Neutrophil (primary cell): ENCODE measurements at regions not wholly inside any gene's neighbourhood (a gene's known extent, or its start where the extent isn't known, plus 50 kb on each side); places are given as distances from the start of the nearest gene placed in this dataset.

ENCODE experiments used
- H3K27ac ChIP-seq: fragments of 200-600 bp; sonication (generic); 2 replicates; pipeline ENCODE4 v1.5.1; 2016; ENCODE audit warnings: mild to moderate bottlenecking, moderate library complexity
- H3K27me3 ChIP-seq: fragments of 200-600 bp; sonication (generic); 2 replicates; pipeline ENCODE4 v1.6.0; 2016; ENCODE audit warnings: mild to moderate bottlenecking
- H3K36me3 ChIP-seq: fragments of 200-600 bp; sonication (generic); 2 replicates; pipeline ENCODE4 v1.5.1; 2017
- H3K4me1 ChIP-seq, 2 experiments: fragments of 200-600 bp in 1 of 2; sonication (generic) in 1 of 2; 1 replicate in 1 of 2; 2 replicates in 1 of 2; pipeline versions ENCODE4 v1.5.1 to v1.6.1; 2013 to 2016; ENCODE audit warnings: low read depth in 1 of 2, low read length in 1 of 2, mild to moderate bottlenecking in 1 of 2, moderate library complexity in 1 of 2; ENCODE audit not compliant: control insufficient read depth in 1 of 2, insufficient read depth in 1 of 2
- H3K4me3 ChIP-seq, 2 experiments: fragments of 200-600 bp in 1 of 2; sonication (generic) in 1 of 2; 1 replicate in 1 of 2; 2 replicates in 1 of 2; pipeline ENCODE4 v1.5.1; 2013 to 2016; ENCODE audit warnings: low read depth in 1 of 2, low read length in 1 of 2, mild to moderate bottlenecking in 1 of 2, moderate library complexity in 1 of 2
- H3K9me3 ChIP-seq: fragments of 200-600 bp; sonication (generic); 2 replicates; pipeline ENCODE4 v1.5.1; 2016
- CTCF ChIP-seq: fragments of 200-600 bp; sonication (generic); IDR thresholded peaks from 2 replicates; pipeline ENCODE4 v1.5.1; 2016; ENCODE audit warnings: antibody characterized with exemption

GRCh38 chr2:236753606-236754270 is 184.1 kb downstream of the ACKR3 start:
- TF ChIP-seq CTCF: no peak
- Histone ChIP-seq H3K4me3 (no peak overlapping the region), H3K27me3 (no peaks in the 10 kb centered on the region), H3K4me1 (peaks cover 8 to 16% of the 10 kb centered on the region in 2 experiments), H3K27ac (no peak overlapping the region), H3K36me3 (no peaks in the 10 kb centered on the region), H3K9me3 (no peaks in the 10 kb centered on the region)

- Histone ChIP-seq H3K27me3 (no peaks in the 10 kb centered on the region), H3K4me1 (peaks cover under 1 to 10% of the 10 kb centered on the region in 2 experiments), H3K4me3 (no peak overlapping the region), H3K36me3 (no peaks in the 10 kb centered on the region), H3K27ac (no peak overlapping the region), H3K9me3 (no peaks in the 10 kb centered on the region)
- TF ChIP-seq CTCF: no peak
These were observed 184.8 kb downstream of the ACKR3 start for GRCh38 chr2:236754271-236754944.

- Histone ChIP-seq H3K36me3 (no peaks in the 10 kb centered on the region), H3K4me1 (peaks cover 0 to under 1% of the 10 kb centered on the region in 2 experiments), H3K4me3 (no peak overlapping the region), H3K27me3 (no peaks in the 10 kb centered on the region), H3K27ac (no peak overlapping the region), H3K9me3 (no peaks in the 10 kb centered on the region)
- TF ChIP-seq CTCF: no peak
These were observed 185.7 kb downstream of the ACKR3 start for GRCh38 chr2:236755278-236755840.

GRCh38 chr2:236758406-236758805 is 188.8 kb downstream of the ACKR3 start:
- no peak for TF ChIP-seq CTCF
- Histone ChIP-seq H3K27me3 (peaks cover 8% of the 10 kb centered on the region), H3K27ac (no peak overlapping the region), H3K4me1 (no peaks in the 10 kb centered on the region), H3K4me3 (no peak overlapping the region), H3K9me3 (no peaks in the 10 kb centered on the region), H3K36me3 (no peaks in the 10 kb centered on the region)

GRCh38 chr2:236760246-236760645 is 190.6 kb downstream of the ACKR3 start:
- Histone ChIP-seq H3K4me3 (no peak overlapping the region), H3K36me3 (no peaks in the 10 kb centered on the region), H3K4me1 (no peaks in the 10 kb centered on the region), H3K27ac (no peak overlapping the region), H3K27me3 (peaks cover 11% of the 10 kb centered on the region), H3K9me3 (no peaks in the 10 kb centered on the region)
- no peak for TF ChIP-seq CTCF
